Adipocyte (in vitro differentiated cells): ENCODE measurements at regions not wholly inside any gene's neighbourhood (a gene's known extent, or its start where the extent isn't known, plus 50 kb on each side); places are given as distances from the start of the nearest gene placed in this dataset.
"Not testable (repeated sequence)": the region's sequence is repeated elsewhere in the genome, so short reads cannot be mapped to it uniquely, and the experiment has no call there.

Source experiments
- DNase-seq: peaks from one replicate; pipeline ENCODE4 v3.0.0-alpha.2; 2015; ENCODE audit warnings: low read depth
- H3K27me3 ChIP-seq: replicated peaks from 2 replicates; pipeline ENCODE4 v1.7.0; 2013; ENCODE audit warnings: mild to moderate bottlenecking, low read length, moderate library complexity; ENCODE audit not compliant: control insufficient read depth, insufficient read depth
- H3K36me3 ChIP-seq: 2 replicates; pipeline ENCODE4 v1.7.0; 2013; ENCODE audit warnings: low read length, mild to moderate bottlenecking, moderate library complexity; ENCODE audit not compliant: control insufficient read depth, insufficient read depth, severe bottlenecking
- H3K4me1 ChIP-seq: 2 replicates; pipeline ENCODE4 v1.7.0; 2013; ENCODE audit warnings: mild to moderate bottlenecking, low read length, moderate library complexity; ENCODE audit not compliant: control insufficient read depth, insufficient read depth
- H3K4me3 ChIP-seq: 2 replicates; pipeline ENCODE4 v1.7.0; 2013; ENCODE audit warnings: mild to moderate bottlenecking, low read length, moderate library complexity
- H3K9ac ChIP-seq: 2 replicates; pipeline ENCODE4 v1.7.0; 2013; ENCODE audit warnings: mild to moderate bottlenecking, low read length, moderate library complexity
- H3K9me3 ChIP-seq: 2 replicates; pipeline ENCODE4 v1.7.0; 2013; ENCODE audit warnings: mild to moderate bottlenecking, low read length, moderate library complexity; ENCODE audit not compliant: control insufficient read depth

GRCh38 chr21:27035791-27036190 is 68.9 kb upstream of the ADAMTS5 start:
- no peak for DNase-seq

GRCh38 chr21:27034796-27035195 is 67.9 kb upstream of the ADAMTS5 start:
- H3K36me3 ChIP-seq = no peaks in the 10 kb centered on the region
- no peak overlapping the region for H3K9ac ChIP-seq

More at GRCh38 chr21:27035791-27036190, 68.9 kb upstream of the ADAMTS5 start:
- Histone ChIP-seq H3K4me1 (no peaks in the 10 kb centered on the region), H3K9ac (no peak overlapping the region), H3K27me3 (no peaks in the 10 kb centered on the region), H3K4me3 (no peak overlapping the region), H3K9me3 (no peaks in the 10 kb centered on the region), H3K36me3 (no peaks in the 10 kb centered on the region)

GRCh38 chr21:27033471-27033870 is 66.6 kb upstream of the ADAMTS5 start:
- H3K27me3 ChIP-seq = no peaks in the 10 kb centered on the region
- no peaks in the 10 kb centered on the region for H3K4me1 ChIP-seq
- H3K4me3 ChIP-seq = no peak overlapping the region
- no peaks in the 10 kb centered on the region for H3K36me3 ChIP-seq
- no peaks in the 10 kb centered on the region for H3K9me3 ChIP-seq
- H3K9ac ChIP-seq = no peak overlapping the region
- no peak for DNase-seq

More at GRCh38 chr21:27034796-27035195, 67.9 kb upstream of the ADAMTS5 start:
- no peak for DNase-seq
- Histone ChIP-seq H3K9me3 (no peaks in the 10 kb centered on the region), H3K4me3 (no peak overlapping the region), H3K4me1 (no peaks in the 10 kb centered on the region), H3K27me3 (no peaks in the 10 kb centered on the region)

GRCh38 chr21:27026501-27026900 is 59.6 kb upstream of the ADAMTS5 start:
- H3K9me3 ChIP-seq = no peaks in the 10 kb centered on the region
- no peak overlapping the region for H3K9ac ChIP-seq
- no peak overlapping the region for H3K4me3 ChIP-seq
- DNase-seq = no peak
- H3K27me3 ChIP-seq = no peaks in the 10 kb centered on the region
- H3K4me1 ChIP-seq = peaks cover 36% of the 10 kb centered on the region
- no peaks in the 10 kb centered on the region for H3K36me3 ChIP-seq

- H3K4me3 ChIP-seq, DNase-seq, H3K27me3 ChIP-seq, H3K36me3 ChIP-seq, H3K9ac ChIP-seq, H3K9me3 ChIP-seq: not testable (repeated sequence)
- peaks cover 44% of the 10 kb centered on the region for H3K4me1 ChIP-seq
These were observed 58.8 kb upstream of the ADAMTS5 start for GRCh38 chr21:27025708-27026107.

- Histone ChIP-seq H3K9me3 (no peaks in the 10 kb centered on the region), H3K9ac (no peak overlapping the region), H3K4me1 (peaks cover 46% of the 10 kb centered on the region), H3K4me3 (no peak overlapping the region), H3K36me3 (no peaks in the 10 kb centered on the region), H3K27me3 (no peaks in the 10 kb centered on the region)
- DNase-seq = peak; percentile 34
These were observed 58.1 kb upstream of the ADAMTS5 start for GRCh38 chr21:27024971-27025370.

- H3K27me3 ChIP-seq = no peaks in the 10 kb centered on the region
- DNase-seq = peak; percentile 83
These were observed 57.4 kb upstream of the ADAMTS5 start for GRCh38 chr21:27024301-27024700.

GRCh38 chr21:27023186-27023585 is 56.3 kb upstream of the ADAMTS5 start:
- no peak overlapping the region for H3K4me3 ChIP-seq
- H3K4me1 ChIP-seq = peaks cover 46% of the 10 kb centered on the region
- H3K9ac ChIP-seq = no peak overlapping the region
- no peaks in the 10 kb centered on the region for H3K36me3 ChIP-seq
- no peaks in the 10 kb centered on the region for H3K9me3 ChIP-seq
- peak; percentile 6 for DNase-seq
- no peaks in the 10 kb centered on the region for H3K27me3 ChIP-seq

More at GRCh38 chr21:27024301-27024700, 57.4 kb upstream of the ADAMTS5 start:
- no peaks in the 10 kb centered on the region for H3K36me3 ChIP-seq
- H3K4me1 ChIP-seq = peaks cover 46% of the 10 kb centered on the region
- H3K4me3 ChIP-seq = peak overlapping the region; percentile 10
- no peaks in the 10 kb centered on the region for H3K9me3 ChIP-seq
- no peak overlapping the region for H3K9ac ChIP-seq

GRCh38 chr21:27021801-27022200 is 54.9 kb upstream of the ADAMTS5 start:
- no peak overlapping the region for H3K9ac ChIP-seq

GRCh38 chr21:27021046-27021445 is 54.2 kb upstream of the ADAMTS5 start:
- H3K9ac ChIP-seq = no peak overlapping the region

More at GRCh38 chr21:27021801-27022200, 54.9 kb upstream of the ADAMTS5 start:
- H3K4me1 ChIP-seq = peaks cover 46% of the 10 kb centered on the region
- H3K36me3 ChIP-seq = no peaks in the 10 kb centered on the region
- peak; percentile 40 for DNase-seq
- no peaks in the 10 kb centered on the region for H3K9me3 ChIP-seq
- H3K27me3 ChIP-seq = no peaks in the 10 kb centered on the region
- peak overlapping the region; percentile 18 for H3K4me3 ChIP-seq

GRCh38 chr21:27017246-27017645 is 50.4 kb upstream of the ADAMTS5 start:
- Histone ChIP-seq H3K9me3 (no peaks in the 10 kb centered on the region), H3K27me3 (no peaks in the 10 kb centered on the region), H3K9ac (no peak overlapping the region), H3K4me3 (no peak overlapping the region), H3K4me1 (peaks cover 18% of the 10 kb centered on the region), H3K36me3 (no peaks in the 10 kb centered on the region)
- no peak for DNase-seq

More at GRCh38 chr21:27021046-27021445, 54.2 kb upstream of the ADAMTS5 start:
- no peaks in the 10 kb centered on the region for H3K36me3 ChIP-seq
- no peaks in the 10 kb centered on the region for H3K27me3 ChIP-seq
- H3K4me1 ChIP-seq = peaks cover 46% of the 10 kb centered on the region
- H3K4me3 ChIP-seq = no peak overlapping the region
- H3K9me3 ChIP-seq = no peaks in the 10 kb centered on the region
- DNase-seq = peak; percentile 69
